Mesenchymal stem cell (in vitro differentiated cells and primary cell): ENCODE measurements at regions not wholly inside any gene's neighbourhood (a gene's known extent, or its start where the extent isn't known, plus 50 kb on each side); places are given as distances from the start of the nearest gene placed in this dataset.

ENCODE experiments used
- DNase-seq: peaks from one replicate; pipeline ENCODE4 v3.0.0-alpha.2; 2013
- H2AFZ ChIP-seq: one replicate; pipeline ENCODE4 v1.6.1; 2013; ENCODE audit warnings: low read depth, mild to moderate bottlenecking, control low read depth, inconsistent platforms, low read length, moderate library complexity
- H2AK5ac ChIP-seq: 2 replicates; pipeline ENCODE4 v1.6.1; 2013; ENCODE audit warnings: low read length, moderate library complexity, mild to moderate bottlenecking, inconsistent platforms; ENCODE audit not compliant: severe bottlenecking
- H2BK120ac ChIP-seq: one replicate; pipeline ENCODE4 v1.6.1; 2013; ENCODE audit warnings: low read depth, mild to moderate bottlenecking, inconsistent platforms, low read length, moderate library complexity
- H2BK12ac ChIP-seq, 2 experiments: one replicate each; pipeline ENCODE4 v1.6.1; 2013; ENCODE audit warnings: inconsistent platforms in 2 of 2, low read length in 2 of 2, mild to moderate bottlenecking in 2 of 2, moderate library complexity in 2 of 2, control low read depth in 1 of 2
- H2BK15ac ChIP-seq: one replicate; pipeline ENCODE4 v1.6.1; 2013; ENCODE audit warnings: mild to moderate bottlenecking, low read depth, inconsistent platforms; ENCODE audit not compliant: poor library complexity, severe bottlenecking
- H2BK5ac ChIP-seq: 2 replicates; pipeline ENCODE4 v1.6.1; 2013; ENCODE audit warnings: low read depth, mild to moderate bottlenecking, low read length, control low read depth, inconsistent platforms; ENCODE audit not compliant: poor library complexity, severe bottlenecking
- H3K14ac ChIP-seq, 2 experiments: one replicate each; pipeline ENCODE4 v1.6.1; 2013; ENCODE audit warnings: inconsistent platforms in 2 of 2, low read length in 2 of 2, control low read depth in 1 of 2, mild to moderate bottlenecking in 1 of 2, moderate library complexity in 1 of 2
- H3K18ac ChIP-seq, 2 experiments: one replicate each; pipeline ENCODE4 v1.6.1; 2013; ENCODE audit warnings: inconsistent platforms in 2 of 2, low read length in 2 of 2, control low read depth in 1 of 2, low read depth in 1 of 2, mild to moderate bottlenecking in 1 of 2
- H3K23ac ChIP-seq, 2 experiments: one replicate each; pipeline ENCODE4 v1.6.1; 2013; ENCODE audit warnings: inconsistent platforms in 2 of 2, low read length in 2 of 2, mild to moderate bottlenecking in 2 of 2, moderate library complexity in 2 of 2, control low read depth in 1 of 2
- H3K27ac ChIP-seq: 2 replicates; pipeline ENCODE4 v1.5.1; 2013; ENCODE audit warnings: mild to moderate bottlenecking, moderate library complexity, low read length, control low read depth, inconsistent platforms; ENCODE audit not compliant: poor library complexity, severe bottlenecking
- H3K27me3 ChIP-seq, 2 experiments: 2 replicates each; pipeline versions ENCODE4 v1.6.1 to v1.7.0; 2013; ENCODE audit warnings: low read length in 2 of 2, mild to moderate bottlenecking in 2 of 2, moderate library complexity in 2 of 2, control low read depth in 1 of 2, inconsistent platforms in 1 of 2; ENCODE audit not compliant: control insufficient read depth in 1 of 2, insufficient read depth in 1 of 2
- H3K36me3 ChIP-seq, 2 experiments: 2 replicates each; pipeline versions ENCODE4 v1.6.1 to v1.7.0; 2013; ENCODE audit warnings: low read length in 2 of 2, control low read depth in 1 of 2, inconsistent platforms in 1 of 2, low read depth in 1 of 2, mild to moderate bottlenecking in 1 of 2; ENCODE audit not compliant: insufficient read depth in 2 of 2, control insufficient read depth in 1 of 2
- H3K4ac ChIP-seq, 2 experiments: one replicate each; pipeline ENCODE4 v1.6.1; 2013; ENCODE audit warnings: inconsistent platforms in 2 of 2, low read length in 2 of 2, mild to moderate bottlenecking in 2 of 2, moderate library complexity in 2 of 2, control low read depth in 1 of 2, low read depth in 1 of 2
- H3K4me1 ChIP-seq: 2 replicates; pipeline ENCODE4 v1.6.1; 2013; ENCODE audit warnings: low read depth, low read length, control low read depth; ENCODE audit not compliant: control insufficient read depth, insufficient read depth
- H3K4me2 ChIP-seq: 2 replicates; pipeline ENCODE4 v1.6.1; 2013; ENCODE audit warnings: low read length, mild to moderate bottlenecking, inconsistent platforms; ENCODE audit not compliant: poor library complexity, severe bottlenecking
- H3K4me3 ChIP-seq, 2 experiments: 2 replicates each; pipeline versions ENCODE4 v1.5.1 to v1.7.0; 2013; ENCODE audit warnings: low read length in 2 of 2, mild to moderate bottlenecking in 2 of 2, control low read depth in 1 of 2, low read depth in 1 of 2; ENCODE audit not compliant: insufficient read depth in 1 of 2
- H3K79me1 ChIP-seq: replicated peaks from 2 replicates; pipeline ENCODE4 v1.6.1; 2013; ENCODE audit warnings: mild to moderate bottlenecking, control low read depth, low read length, inconsistent platforms; ENCODE audit not compliant: poor library complexity, severe bottlenecking
- H3K9ac ChIP-seq: 2 replicates; pipeline ENCODE4 v1.7.0; 2013; ENCODE audit warnings: mild to moderate bottlenecking, low read length, moderate library complexity
- H3K9me3 ChIP-seq: 2 replicates; pipeline ENCODE4 v1.7.0; 2013; ENCODE audit warnings: mild to moderate bottlenecking, low read length; ENCODE audit not compliant: control insufficient read depth
- H4K8ac ChIP-seq: one replicate; pipeline ENCODE4 v1.6.1; 2013; ENCODE audit warnings: inconsistent platforms, mild to moderate bottlenecking, low read length, moderate library complexity
- H4K91ac ChIP-seq: one replicate; pipeline ENCODE4 v1.6.1; 2013; ENCODE audit warnings: mild to moderate bottlenecking, low read length, inconsistent platforms
- WGBS: methylation state at CpG from one replicate; pipeline ENCODE4 v1.1.7; 2013; ENCODE audit warnings: mixed read lengths; 5-methylcytosine and 5-hydroxymethylcytosine counted together

DNA sequence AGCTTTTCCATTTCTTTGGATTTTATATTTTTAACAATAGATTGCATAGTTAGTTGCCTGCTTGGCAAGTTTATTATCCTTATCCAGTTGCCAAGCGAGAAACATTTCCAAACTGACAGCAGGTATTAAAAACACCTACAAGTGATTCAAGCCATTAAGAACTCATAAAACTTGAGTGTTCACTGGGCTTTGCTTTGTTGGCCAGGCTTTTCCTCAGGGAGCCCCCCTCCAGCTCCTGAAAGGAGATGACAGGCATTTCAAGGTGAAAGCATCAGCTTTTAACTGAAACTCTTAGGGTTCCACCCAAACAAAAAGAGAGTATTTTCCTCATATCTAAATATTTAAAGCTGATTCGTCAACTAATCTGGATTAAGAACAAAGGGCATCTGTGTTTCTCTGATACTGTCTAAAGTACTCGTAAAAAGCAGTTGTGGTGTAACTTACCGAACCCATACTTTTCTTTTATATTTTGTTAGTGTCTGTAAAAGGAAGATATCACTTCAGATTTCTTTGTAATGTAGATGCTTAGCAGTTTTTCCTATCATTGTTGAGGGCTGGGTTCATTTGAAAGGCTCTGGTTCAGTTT lies 363.4 kb downstream of the OTOL1 start:
- H3K79me1 ChIP-seq, result no peaks in the 10 kb centered on the region
- no peaks in the 10 kb centered on the region for H3K4me1 ChIP-seq
- H3K27ac ChIP-seq, result no peak overlapping the region
- no peak overlapping the region for H3K14ac ChIP-seq
- no peaks in the 10 kb centered on the region for H3K36me3 ChIP-seq
- H2AK5ac ChIP-seq, result no peak overlapping the region
- no peaks in the 10 kb centered on the region for H3K27me3 ChIP-seq
- H3K4me3 ChIP-seq, result no peak overlapping the region
- no peaks in the 10 kb centered on the region for H3K9me3 ChIP-seq
- WGBS, result over 99% methylated on average over 3 of the region's 4 CpGs
- DNase-seq, result no peak
- no peak overlapping the region for H2AFZ ChIP-seq
- H2BK120ac ChIP-seq, result no peak overlapping the region
- no peak overlapping the region for H2BK5ac ChIP-seq
- H2BK15ac ChIP-seq, result no peak overlapping the region
- no peak overlapping the region for H3K18ac ChIP-seq
- H3K9ac ChIP-seq, result no peak overlapping the region
- H4K91ac ChIP-seq, result no peak overlapping the region
- no peak overlapping the region for H3K23ac ChIP-seq
- H3K4me2 ChIP-seq, result no peak overlapping the region
- H4K8ac ChIP-seq, result no peak overlapping the region
- no peak overlapping the region for H2BK12ac ChIP-seq
- no peak overlapping the region for H3K4ac ChIP-seq

DNA sequence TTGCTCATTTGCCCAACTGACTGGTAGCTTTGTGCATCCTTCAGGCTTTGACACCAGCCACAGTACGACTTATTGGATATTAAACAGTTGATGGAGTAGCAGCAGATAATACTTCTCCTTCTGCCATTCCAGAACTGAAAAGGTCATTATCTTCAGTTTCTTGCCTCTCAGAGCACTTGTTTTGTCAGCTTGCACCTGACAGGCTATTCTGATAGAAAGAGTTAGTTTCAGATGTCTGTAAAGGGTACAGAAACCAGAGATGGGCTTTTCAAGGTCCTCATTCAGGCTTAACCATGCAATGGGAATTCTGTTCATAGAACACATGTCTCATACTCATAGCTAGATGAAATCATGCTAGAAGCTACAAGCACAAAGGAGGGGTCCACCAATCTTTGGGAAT lies 367.2 kb downstream of the OTOL1 start:
- DNase-seq, result no peak
- no peak overlapping the region for H2BK5ac ChIP-seq
- no peak overlapping the region for H3K18ac ChIP-seq
- no peaks in the 10 kb centered on the region for H3K36me3 ChIP-seq
- H2AFZ ChIP-seq, result no peak overlapping the region
- 100% methylated on average over 1 of the region's 1 CpG for WGBS
- no peak overlapping the region for H2AK5ac ChIP-seq
- H3K23ac ChIP-seq, result no peak overlapping the region
- no peak overlapping the region for H3K14ac ChIP-seq
- no peak overlapping the region for H3K4me3 ChIP-seq
- H3K9me3 ChIP-seq, result no peaks in the 10 kb centered on the region
- no peak overlapping the region for H2BK12ac ChIP-seq
- no peak overlapping the region for H3K9ac ChIP-seq
- no peak overlapping the region for H4K91ac ChIP-seq
- no peak overlapping the region for H3K4me2 ChIP-seq
- no peaks in the 10 kb centered on the region for H3K27me3 ChIP-seq
- no peak overlapping the region for H2BK15ac ChIP-seq
- H4K8ac ChIP-seq, result no peak overlapping the region
- H2BK120ac ChIP-seq, result no peak overlapping the region
- H3K4ac ChIP-seq, result no peak overlapping the region
- no peaks in the 10 kb centered on the region for H3K4me1 ChIP-seq
- no peak overlapping the region for H3K27ac ChIP-seq
- no peaks in the 10 kb centered on the region for H3K79me1 ChIP-seq

DNA sequence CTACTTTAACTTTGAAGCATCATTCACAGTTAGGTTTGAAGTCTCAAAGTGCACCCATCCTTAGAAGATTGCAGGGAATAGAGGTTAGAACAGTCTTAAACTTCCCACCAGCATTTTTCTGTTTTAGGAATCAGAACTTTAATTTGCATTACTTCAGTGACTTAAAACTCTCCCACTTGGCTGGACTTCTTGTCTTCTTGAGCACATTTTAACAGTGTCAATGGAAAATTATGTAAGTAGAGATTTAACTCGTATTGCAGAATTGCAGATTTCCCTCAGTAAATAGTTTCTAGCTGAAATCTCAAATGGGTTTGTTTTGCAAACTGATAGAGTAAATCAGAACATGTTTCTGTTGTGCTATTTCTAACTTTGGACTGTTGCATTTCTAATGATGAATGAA lies 369.6 kb downstream of the OTOL1 start:
- Histone ChIP-seq H3K9me3 (no peaks in the 10 kb centered on the region), H3K4me2 (no peak overlapping the region), H4K8ac (no peak overlapping the region), H2BK120ac (no peak overlapping the region), H3K27me3 (no peaks in the 10 kb centered on the region), H3K23ac (no peak overlapping the region), H2AK5ac (no peak overlapping the region), H2BK5ac (no peak overlapping the region), H3K4ac (no peak overlapping the region), H2AFZ (no peak overlapping the region), H3K36me3 (no peaks in the 10 kb centered on the region), H2BK12ac (no peak overlapping the region), H3K18ac (no peak overlapping the region), H3K27ac (no peak overlapping the region), H3K4me1 (no peaks in the 10 kb centered on the region), H3K79me1 (no peaks in the 10 kb centered on the region), H4K91ac (no peak overlapping the region), H2BK15ac (no peak overlapping the region), H3K4me3 (no peak overlapping the region), H3K9ac (no peak overlapping the region), H3K14ac (no peak overlapping the region)
- WGBS, result 92% methylated on average over 1 of the region's 1 CpG
- DNase-seq, result no peak

DNA sequence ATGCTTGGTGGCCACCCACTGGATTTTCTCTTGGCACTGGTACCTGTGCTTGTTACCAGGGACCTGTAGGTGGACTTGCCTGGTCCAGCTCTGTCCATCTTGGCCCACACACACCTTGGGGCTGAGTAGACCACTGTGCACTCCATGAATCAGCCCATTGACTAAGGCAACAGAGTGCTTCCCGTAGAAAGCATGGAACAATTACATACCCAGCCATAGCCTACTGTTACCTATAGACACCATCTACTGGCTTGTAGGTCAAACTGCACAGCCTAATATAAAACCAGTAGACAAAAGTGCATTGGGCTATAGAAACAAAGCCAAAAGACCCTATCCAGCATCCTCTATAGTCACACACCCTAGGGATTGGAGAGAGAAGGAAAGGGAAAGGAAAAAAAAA lies 378.9 kb downstream of the OTOL1 start:
- H2BK5ac ChIP-seq, result no peak overlapping the region
- 100% methylated on average over 1 of the region's 1 CpG for WGBS
- no peaks in the 10 kb centered on the region for H3K4me1 ChIP-seq
- H3K79me1 ChIP-seq, result no peaks in the 10 kb centered on the region
- H4K91ac ChIP-seq, result no peak overlapping the region
- no peak overlapping the region for H3K9ac ChIP-seq
- H3K27ac ChIP-seq, result no peak overlapping the region
- H3K4me2 ChIP-seq, result no peak overlapping the region
- no peak overlapping the region for H3K14ac ChIP-seq
- no peak overlapping the region for H3K4me3 ChIP-seq
- no peak overlapping the region for H4K8ac ChIP-seq
- no peak overlapping the region for H3K4ac ChIP-seq
- H2BK15ac ChIP-seq, result no peak overlapping the region
- H3K27me3 ChIP-seq, result no peaks in the 10 kb centered on the region
- no peak overlapping the region for H2BK120ac ChIP-seq
- H3K9me3 ChIP-seq, result peaks cover 7% of the 10 kb centered on the region
- no peaks in the 10 kb centered on the region for H3K36me3 ChIP-seq
- H2AFZ ChIP-seq, result no peak overlapping the region
- DNase-seq, result no peak
- no peak overlapping the region for H2AK5ac ChIP-seq
- no peak overlapping the region for H2BK12ac ChIP-seq
- H3K18ac ChIP-seq, result no peak overlapping the region
- no peak overlapping the region for H3K23ac ChIP-seq
